A673 (cell line): ENCODE measurements at regions not wholly inside any gene's neighbourhood (a gene's known extent, or its start where the extent isn't known, plus 50 kb on each side); places are given as distances from the start of the nearest gene placed in this dataset.

ENCODE experiments used
- BruUV-seq: library from RNA; stranded (reverse); fragments of 400-500 nt; replicated peaks from 2 replicates; lab custom pipeline; 2021; lab: Mats Ljungman, UMichigan
- CTCF ChIA-PET: fragments of 300-600 bp; sonication (Branson Sonifier 250); formaldehyde crosslinking; loops from one replicate; lab custom pipeline; 2022; ENCODE audit warnings: antibody characterized with exemption; lab: Charles Lee
- POLR2A ChIA-PET: fragments of 300-600 bp; sonication (Branson Sonifier 250); formaldehyde crosslinking; loops from one replicate; lab custom pipeline; 2022; ENCODE audit warnings: antibody characterized with exemption; ENCODE audit not compliant: low non-redundant PET; lab: Charles Lee
- DNase-seq: peaks from one replicate; pipeline ENCODE4 v3.0.0-alpha.2; 2015; ENCODE audit warnings: low spot score
- H3K27ac ChIP-seq: fragments of 200-600 bp; sonication (generic); 2 replicates; pipeline ENCODE4 v1.5.1; 2016; ENCODE audit warnings: mixed run types, low read depth, mild to moderate bottlenecking, mixed read lengths, antibody characterized with exemption, low read length; ENCODE audit not compliant: poor library complexity, severe bottlenecking
- H3K27me3 ChIP-seq: fragments of 200-600 bp; sonication (generic); replicated peaks from 2 replicates; pipeline ENCODE4 v1.6.1; 2017; ENCODE audit warnings: mixed run types, low read depth, mild to moderate bottlenecking, mixed read lengths, antibody characterized with exemption, low read length; ENCODE audit not compliant: insufficient read depth, poor library complexity
- H3K36me3 ChIP-seq: fragments of 200-600 bp; sonication (generic); 2 replicates; pipeline ENCODE4 v1.6.1; 2016; ENCODE audit warnings: mixed run types, mild to moderate bottlenecking, mixed read lengths, antibody characterized with exemption, low read length; ENCODE audit not compliant: insufficient read depth, poor library complexity, severe bottlenecking
- H3K4me1 ChIP-seq: fragments of 200-600 bp; sonication (generic); 2 replicates; pipeline ENCODE4 v1.6.1; 2017; ENCODE audit warnings: mixed run types, mild to moderate bottlenecking, mixed read lengths, antibody characterized with exemption, low read length; ENCODE audit not compliant: insufficient read depth, poor library complexity, severe bottlenecking
- H3K4me3 ChIP-seq: fragments of 200-600 bp; sonication (generic); 2 replicates; pipeline ENCODE4 v1.5.1; 2016; ENCODE audit warnings: low read depth, mixed run types, mild to moderate bottlenecking, mixed read lengths, low read length; ENCODE audit not compliant: poor library complexity, severe bottlenecking
- H3K9me3 ChIP-seq: fragments of 200-600 bp; sonication (generic); 2 replicates; pipeline ENCODE4 v1.6.1; 2016; ENCODE audit warnings: mixed run types, low read depth, mild to moderate bottlenecking, mixed read lengths, antibody characterized with exemption, low read length; ENCODE audit not compliant: poor library complexity, severe bottlenecking
- CTCF ChIP-seq: fragments of 300-800, 200-600 bp; sonication (generic); conservative IDR thresholded peaks from 2 replicates; pipeline ENCODE4 v1.5.1; 2017; ENCODE audit warnings: low read depth, mild to moderate bottlenecking, antibody characterized with exemption, low read length, moderate library complexity, mixed read lengths
- EZH2 ChIP-seq: fragments of 200-600 bp; sonication (generic); IDR thresholded peaks from 2 replicates; pipeline ENCODE4 v1.6.1; 2017; ENCODE audit warnings: borderline replicate concordance, low read depth, mild to moderate bottlenecking, mixed read lengths, antibody characterized with exemption, low read length; ENCODE audit not compliant: poor library complexity, severe bottlenecking
- intact Hi-C: fragments of 100-400 bp; cut with micrococcal nuclease; formaldehyde crosslinking; loops from one replicate; pipeline ENCODE4 v1.10.0; 2022; ENCODE audit not compliant: unreplicated experiment

- CTCF ChIA-PET, result no interaction called here
- Histone ChIP-seq H3K4me1 (no peaks in the 10 kb centered on the region), H3K27ac (no peak overlapping the region), H3K9me3 (peaks cover 20% of the 10 kb centered on the region), H3K36me3 (no peaks in the 10 kb centered on the region), H3K27me3 (no peaks in the 10 kb centered on the region), H3K4me3 (no peak overlapping the region)
- DNase-seq, result no peak
- POLR2A ChIA-PET, result no interaction called here
- BruUV-seq, result no TSS peak
- intact Hi-C loops, result loop anchor here (5.0 kb wide), 1 partner anchor 342 kb away; no protein-coding TSS in a partner anchor
- TF ChIP-seq EZH2, result no peak
- TF ChIP-seq CTCF, result peak; percentile 29; the same call in 1 of the 2 replicates
Observed at GRCh38 chr10:90138844-90139243, 437.5 kb downstream of the KIF20B start.

- no peak overlapping the region for H3K4me3 ChIP-seq
- no peak for DNase-seq
- H3K27me3 ChIP-seq, result no peaks in the 10 kb centered on the region
- ChIA-PET POLR2A (no interaction called here), CTCF (no interaction called here)
- H3K27ac ChIP-seq, result no peak overlapping the region
- TF ChIP-seq EZH2 (no peak), CTCF (no peak)
- H3K4me1 ChIP-seq, result no peaks in the 10 kb centered on the region
- H3K36me3 ChIP-seq, result no peaks in the 10 kb centered on the region
- BruUV-seq, result no TSS peak
- intact Hi-C loops, result loop anchor here (10.0 kb wide), 1 partner anchor 643 kb away; no protein-coding TSS in a partner anchor
- H3K9me3 ChIP-seq, result peaks cover 12% of the 10 kb centered on the region
Observed at GRCh38 chr10:90141791-90142190, 440.4 kb downstream of the KIF20B start.

GRCh38 chr10:90143937-90144336 is 442.5 kb downstream of the KIF20B start:
- ChIA-PET POLR2A (interaction anchor here (0.6 kb wide), 1 partner anchor 715 kb away, joined by 5 read pairs; no protein-coding TSS in a partner anchor), CTCF (no interaction called here)
- no peaks in the 10 kb centered on the region for H3K4me1 ChIP-seq
- no peaks in the 10 kb centered on the region for H3K9me3 ChIP-seq
- no peak for DNase-seq
- H3K4me3 ChIP-seq, result no peak overlapping the region
- no peak overlapping the region for H3K27ac ChIP-seq
- no TSS peak for BruUV-seq
- intact Hi-C loops, result loop anchor here (10.0 kb wide), 1 partner anchor 641 kb away; no protein-coding TSS in a partner anchor
- H3K27me3 ChIP-seq, result no peaks in the 10 kb centered on the region
- no peaks in the 10 kb centered on the region for H3K36me3 ChIP-seq
- TF ChIP-seq EZH2, result no peak
- no peak for TF ChIP-seq CTCF
